Lower leg skin (tissue), 3 donors: ENCODE measurements at regions not wholly inside any gene's neighbourhood (a gene's known extent, or its start where the extent isn't known, plus 50 kb on each side); places are given as distances from the start of the nearest gene placed in this dataset.

Source experiments
- CTCF ChIP-seq, 3 donors: fragments of 450-650 bp; IDR thresholded peaks; one replicate each; pipeline ENCODE4 v1.5.1; 2016; ENCODE audit warnings: antibody characterized with exemption in 3 of 3, mild to moderate bottlenecking in 3 of 3, moderate library complexity in 2 of 3
- POLR2A ChIP-seq, 2 donors: fragments of 450-650 bp; IDR thresholded peaks; one replicate each; pipeline ENCODE4 v1.6.1; 2016 to 2017; ENCODE audit warnings: antibody characterized with exemption in 2 of 2, mild to moderate bottlenecking in 1 of 2, moderate library complexity in 1 of 2

- TF ChIP-seq POLR2A (IDR thresholded peaks at IDR 0.05): no peak
- TF ChIP-seq CTCF (IDR thresholded peaks at IDR 0.05): no peak
Observed at GRCh38 chr6:105765239-105765638, 320.9 kb upstream of the PRDM1 start.
